ENCODE measurements at regions not wholly inside any gene's neighbourhood (a gene's known extent, or its start where the extent isn't known, plus 50 kb on each side); places are given as distances from the start of the nearest gene placed in this dataset.

- no peak for FAIRE-seq
- no peak for DNase-seq (ENCODE audit: insufficient read length, low spot score)
Measured at GRCh38 chr13:110826861-110827672, 87.8 kb downstream of the ANKRD10 start.

Measured in GM19239 (cell line).